Lower leg skin (tissue), 3 donors: ENCODE measurements at regions not wholly inside any gene's neighbourhood (a gene's known extent, or its start where the extent isn't known, plus 50 kb on each side); places are given as distances from the start of the nearest gene placed in this dataset.

Experiments used
- POLR2A ChIP-seq, 2 donors: fragments of 450-650 bp; IDR thresholded peaks; one replicate each; pipeline ENCODE4 v1.6.1; 2016 to 2017; ENCODE audit warnings: antibody characterized with exemption in 2 of 2, mild to moderate bottlenecking in 1 of 2, moderate library complexity in 1 of 2
- TF ChIP-seq, protein P1 (sequence below), 3 donors: fragments of 450-650 bp; IDR thresholded peaks; one replicate each; pipeline ENCODE4 v1.5.1; 2016; ENCODE audit warnings: antibody characterized with exemption in 3 of 3, mild to moderate bottlenecking in 3 of 3, moderate library complexity in 2 of 3

DNA sequence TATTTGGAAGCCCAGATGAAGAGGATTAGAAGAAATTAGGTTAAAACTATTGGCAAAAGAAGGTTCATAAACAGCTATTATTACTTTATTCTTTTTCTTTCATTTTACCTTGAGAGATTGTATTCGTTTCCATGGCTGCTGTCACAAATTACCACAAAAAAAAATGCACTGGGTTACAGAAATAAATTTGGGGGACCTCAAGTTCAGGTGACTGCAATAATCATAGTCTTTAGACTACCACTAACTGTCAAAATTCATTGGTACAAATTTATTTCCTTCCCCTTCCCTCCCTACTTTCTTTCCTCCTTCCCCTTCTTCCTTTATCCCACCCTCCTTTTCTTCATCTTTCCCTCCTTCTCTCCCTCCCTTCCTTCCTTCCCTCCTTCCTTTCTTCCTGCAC is 217.8 kb upstream of the PIK3C3 start:
- TF ChIP-seq, protein P1, sequence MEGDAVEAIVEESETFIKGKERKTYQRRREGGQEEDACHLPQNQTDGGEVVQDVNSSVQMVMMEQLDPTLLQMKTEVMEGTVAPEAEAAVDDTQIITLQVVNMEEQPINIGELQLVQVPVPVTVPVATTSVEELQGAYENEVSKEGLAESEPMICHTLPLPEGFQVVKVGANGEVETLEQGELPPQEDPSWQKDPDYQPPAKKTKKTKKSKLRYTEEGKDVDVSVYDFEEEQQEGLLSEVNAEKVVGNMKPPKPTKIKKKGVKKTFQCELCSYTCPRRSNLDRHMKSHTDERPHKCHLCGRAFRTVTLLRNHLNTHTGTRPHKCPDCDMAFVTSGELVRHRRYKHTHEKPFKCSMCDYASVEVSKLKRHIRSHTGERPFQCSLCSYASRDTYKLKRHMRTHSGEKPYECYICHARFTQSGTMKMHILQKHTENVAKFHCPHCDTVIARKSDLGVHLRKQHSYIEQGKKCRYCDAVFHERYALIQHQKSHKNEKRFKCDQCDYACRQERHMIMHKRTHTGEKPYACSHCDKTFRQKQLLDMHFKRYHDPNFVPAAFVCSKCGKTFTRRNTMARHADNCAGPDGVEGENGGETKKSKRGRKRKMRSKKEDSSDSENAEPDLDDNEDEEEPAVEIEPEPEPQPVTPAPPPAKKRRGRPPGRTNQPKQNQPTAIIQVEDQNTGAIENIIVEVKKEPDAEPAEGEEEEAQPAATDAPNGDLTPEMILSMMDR (IDR thresholded peaks at IDR 0.05), result no peak
- TF ChIP-seq POLR2A (IDR thresholded peaks at IDR 0.05), result no peak
